ENCODE measurements at regions not wholly inside any gene's neighbourhood (a gene's known extent, or its start where the extent isn't known, plus 50 kb on each side); places are given as distances from the start of the nearest gene placed in this dataset.

DNA sequence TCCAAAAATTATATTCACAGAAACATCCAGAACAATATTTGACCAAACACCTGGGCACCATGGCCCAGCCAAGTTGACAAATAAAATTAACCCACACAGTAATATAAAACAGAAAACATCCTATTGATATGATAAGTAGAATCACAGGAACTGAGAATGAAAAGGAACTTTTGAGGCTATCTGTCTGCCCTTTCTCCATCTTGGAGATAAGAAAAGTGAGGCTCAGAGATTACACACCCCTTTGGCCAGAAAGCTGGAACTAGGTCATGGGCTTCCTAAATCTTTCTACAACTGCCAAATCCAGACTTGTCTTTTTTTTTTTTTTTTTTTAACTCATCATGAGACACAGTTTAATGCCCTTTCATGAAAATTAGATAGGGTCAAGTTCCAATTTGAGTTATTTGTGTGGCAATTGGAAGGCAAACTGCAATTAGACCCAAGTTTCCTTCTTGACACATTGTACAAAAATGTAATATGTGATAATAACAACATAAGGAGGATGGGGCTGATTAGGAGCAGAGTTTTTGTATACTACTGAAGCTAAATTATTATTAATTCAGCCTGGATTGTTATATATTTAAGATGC lies 137.2 kb downstream of the RPL22L1 start:
- DNase-seq (ENCODE audit: low read depth in 2 of 2, low spot score in 1 of 2) = no peak

DNA sequence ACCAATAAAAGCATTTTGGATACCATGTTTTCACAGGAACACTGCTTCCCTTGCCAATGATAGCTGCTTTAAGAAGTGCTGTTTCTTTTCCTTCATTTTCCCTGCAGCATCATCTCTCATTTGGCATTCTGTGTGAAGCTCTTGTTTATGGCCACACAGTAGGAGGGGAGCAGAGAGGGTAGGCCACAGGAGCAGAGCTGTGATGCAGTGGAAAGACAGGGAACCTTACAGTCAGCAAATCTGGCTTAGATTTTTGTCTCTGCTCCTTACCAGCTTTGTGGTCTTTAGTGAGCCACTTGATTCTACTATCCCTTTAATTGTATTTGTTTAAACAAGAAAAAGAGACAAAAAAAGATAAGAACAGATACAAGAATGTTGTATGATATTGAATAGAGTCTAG lies 138.7 kb downstream of the RPL22L1 start:
- no peak for DNase-seq (ENCODE audit: low read depth in 2 of 2, low spot score in 1 of 2)

DNA sequence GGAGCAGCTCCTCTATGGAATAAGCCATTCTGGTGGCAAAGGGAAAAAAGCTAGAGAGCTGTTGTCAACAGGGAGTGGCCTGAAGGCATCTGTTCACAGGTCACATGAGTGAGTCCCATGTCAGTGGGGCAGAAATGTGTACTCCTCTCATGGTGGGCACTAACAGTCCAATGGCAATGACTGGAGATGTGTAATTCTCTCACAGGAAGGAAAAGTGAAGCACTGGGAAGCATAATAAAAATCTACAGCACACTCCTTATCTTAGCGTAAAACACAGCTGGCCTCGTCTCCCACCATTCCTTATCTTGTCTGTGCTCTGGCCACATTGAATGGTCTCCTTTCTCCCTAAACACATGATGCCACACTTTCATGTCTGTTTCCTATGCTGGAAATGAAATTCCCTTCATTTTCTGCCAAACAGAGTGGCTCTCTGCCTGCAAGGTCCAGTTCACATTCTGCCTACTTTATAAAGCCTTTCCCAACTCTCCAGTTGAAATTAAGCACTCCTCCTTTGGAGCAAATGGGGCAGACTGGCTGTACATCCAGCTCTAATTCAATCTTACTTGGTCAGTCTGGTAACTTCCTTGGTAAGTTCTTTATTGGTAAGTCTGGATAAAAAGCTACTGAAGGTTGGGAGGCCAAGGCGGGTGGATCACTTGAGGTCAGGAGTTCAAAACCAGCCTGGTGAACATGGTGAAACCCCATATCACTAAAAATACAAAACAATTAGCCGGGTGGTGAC lies 139.8 kb downstream of the RPL22L1 start:
- DNase-seq (ENCODE audit: low read depth in 2 of 2, low spot score in 1 of 2) = no peak

DNA sequence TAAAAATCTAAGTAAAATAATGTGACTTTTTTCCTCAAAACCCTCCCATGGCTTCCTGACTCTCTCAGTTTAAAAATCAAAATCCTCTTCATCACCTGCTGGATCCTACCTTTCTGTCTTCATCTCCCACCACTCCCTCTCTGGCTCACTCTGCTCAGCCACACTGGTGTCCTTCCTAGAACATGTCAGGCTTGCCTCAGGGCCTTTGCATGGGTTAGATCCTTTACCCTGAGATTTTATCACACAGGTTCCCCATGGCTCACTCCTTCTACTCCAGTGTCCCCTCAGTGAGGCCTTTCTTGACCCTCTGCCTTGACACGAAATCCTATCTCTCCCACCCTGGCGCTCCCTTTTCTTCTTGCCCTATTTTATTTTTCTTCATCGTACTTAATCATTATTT lies 141.8 kb downstream of the RPL22L1 start:
- DNase-seq (ENCODE audit: low read depth in 2 of 2, low spot score in 1 of 2) = no peak

DNA sequence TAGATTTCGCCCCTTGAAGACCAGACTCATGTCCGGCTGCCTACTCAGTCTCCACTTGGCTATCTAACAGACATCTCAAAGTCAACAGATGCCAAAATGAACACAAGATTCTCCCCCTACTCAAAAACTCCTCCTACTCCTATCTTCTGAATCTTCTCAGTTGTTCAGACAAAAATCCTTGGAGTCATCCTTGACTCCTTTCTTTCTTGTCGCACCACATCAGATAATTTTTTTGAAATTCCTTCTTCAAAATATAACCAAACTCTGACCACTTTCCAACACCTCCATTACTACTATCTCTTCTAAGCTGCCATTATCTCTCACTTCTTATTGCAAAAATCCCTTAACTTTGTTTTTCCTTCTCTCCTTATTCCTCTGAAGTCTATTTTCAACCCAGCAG lies 141.9 kb upstream of the SLC7A14 start:
- no peak for DNase-seq (ENCODE audit: low read depth in 2 of 2, low spot score in 1 of 2)

DNA sequence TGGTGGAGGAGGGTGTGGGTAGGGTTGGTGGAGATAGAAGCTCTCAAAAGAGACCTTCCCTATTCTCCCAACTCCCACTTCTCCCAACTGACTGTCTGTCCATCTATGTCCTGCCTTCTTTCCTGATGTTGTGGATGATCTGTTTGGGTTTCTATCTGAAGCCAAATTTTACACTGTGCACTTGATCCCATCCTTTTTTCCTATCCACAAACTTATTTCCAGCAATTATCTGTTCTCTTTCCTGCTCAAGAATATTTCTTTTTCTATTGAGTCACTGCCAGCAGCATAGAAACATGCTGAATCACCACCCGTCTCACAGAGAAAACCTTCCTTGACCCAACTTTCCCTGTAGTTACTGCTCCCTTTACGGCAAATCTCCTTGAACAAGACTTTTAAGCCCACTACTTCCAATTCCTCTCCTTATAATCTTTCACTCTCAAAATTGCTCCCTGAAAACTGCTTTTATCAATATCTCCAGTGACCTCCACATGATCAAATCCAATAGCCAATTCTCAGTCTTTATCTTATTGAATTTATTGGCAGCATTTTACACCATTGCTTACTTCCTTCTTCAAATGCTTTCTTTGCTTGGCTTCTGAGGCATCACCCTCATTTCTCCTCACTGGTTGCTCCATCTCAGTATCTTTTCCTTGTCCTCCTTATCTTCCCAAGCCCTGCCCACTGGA lies 141.2 kb upstream of the SLC7A14 start:
- no peak for DNase-seq (ENCODE audit: low read depth in 2 of 2, low spot score in 1 of 2)

DNA sequence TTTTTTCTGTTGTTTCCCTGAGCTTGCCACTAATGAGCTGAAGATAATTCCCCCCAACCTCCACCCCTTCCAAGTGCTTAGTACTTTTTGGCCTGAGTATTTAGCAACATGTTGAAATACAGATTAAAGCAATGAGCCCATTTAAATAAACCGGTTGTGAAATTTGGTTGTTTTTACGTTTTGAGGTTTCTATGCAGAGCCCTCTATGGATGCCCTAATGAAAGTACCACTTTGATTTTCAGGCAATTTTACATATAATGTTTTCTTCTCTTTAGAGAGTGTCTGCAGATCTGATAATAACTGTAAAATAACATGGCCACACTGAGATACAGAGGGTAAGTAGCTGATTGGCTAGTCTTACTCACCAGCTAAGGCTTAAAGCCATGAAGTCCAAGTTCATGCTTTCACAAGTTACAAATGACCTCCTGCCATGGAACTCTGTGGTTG lies 139.4 kb upstream of the SLC7A14 start:
- no peak for DNase-seq (ENCODE audit: low read depth in 2 of 2, low spot score in 1 of 2)

DNA sequence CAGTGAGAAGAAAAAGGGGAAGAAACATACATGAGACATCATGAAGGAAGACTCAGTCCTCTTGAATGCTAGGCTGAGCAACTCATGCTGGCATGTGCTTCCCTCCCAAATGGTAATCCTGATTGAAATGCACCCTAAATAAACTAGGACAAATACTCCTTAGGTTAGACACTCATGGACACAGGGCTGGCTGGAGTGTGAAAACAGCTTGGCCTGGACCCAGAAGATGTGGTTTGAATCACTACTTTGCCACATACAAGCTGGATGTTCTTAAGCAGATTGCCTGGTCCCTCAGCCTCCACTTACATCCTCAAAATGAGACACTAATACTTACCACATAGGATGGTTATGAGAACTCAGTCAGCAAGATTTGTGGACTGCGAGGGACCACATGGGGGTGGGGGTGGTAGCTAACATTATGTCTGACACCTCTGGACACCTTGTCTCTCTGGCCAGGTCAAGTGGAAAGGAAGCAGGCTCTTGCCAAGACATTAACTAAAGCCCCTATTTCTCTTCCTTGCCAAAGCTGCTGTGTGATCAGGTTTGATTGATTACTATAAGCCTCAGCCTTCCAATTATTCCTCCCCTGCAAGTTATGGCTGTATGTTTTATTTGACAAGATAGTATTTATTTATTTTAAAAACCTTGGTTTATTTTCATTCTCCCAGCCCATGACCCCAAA lies 138.9 kb upstream of the SLC7A14 start:
- no peak for DNase-seq (ENCODE audit: low read depth in 2 of 2, low spot score in 1 of 2)

DNA sequence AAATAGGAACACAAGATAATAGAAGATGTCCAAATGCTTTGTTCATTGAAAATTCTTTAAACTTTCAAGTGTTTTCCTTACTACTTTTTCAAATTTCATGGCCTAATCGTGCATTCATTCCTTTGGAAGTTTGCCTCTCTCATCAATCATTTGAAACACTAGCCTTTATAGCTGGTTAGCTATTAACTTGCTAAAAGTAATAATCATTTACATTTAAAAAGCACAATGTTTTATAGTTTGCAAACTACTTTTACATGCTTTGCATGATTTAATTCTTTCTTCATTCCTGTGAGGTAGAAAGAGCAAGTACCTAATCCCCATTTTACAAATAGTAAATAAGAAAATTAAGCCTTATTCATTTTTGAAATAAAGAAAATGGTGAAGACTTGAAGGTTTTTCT lies 137.4 kb upstream of the SLC7A14 start:
- DNase-seq (ENCODE audit: low read depth in 2 of 2, low spot score in 1 of 2) = no peak

DNA sequence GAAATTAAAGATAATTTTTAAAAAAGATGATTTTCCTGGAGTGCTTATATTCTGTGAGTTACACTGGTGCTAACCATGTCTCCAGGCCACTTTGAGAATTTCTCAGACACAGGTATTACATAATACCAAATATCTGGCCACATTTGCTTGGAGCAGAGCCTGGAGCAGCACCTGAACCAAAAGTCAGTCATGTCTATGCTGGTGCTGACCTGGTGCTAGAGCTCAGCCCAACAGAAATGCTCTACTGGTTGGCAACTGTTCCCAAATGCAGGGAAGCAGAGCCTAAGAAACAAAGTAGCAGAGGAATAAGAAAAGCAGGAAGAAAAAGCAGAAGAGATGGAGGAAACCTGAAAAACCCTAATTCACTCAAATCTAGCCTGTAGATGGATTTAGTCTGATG lies 135.7 kb upstream of the SLC7A14 start:
- no peak for DNase-seq (ENCODE audit: low read depth in 2 of 2, low spot score in 1 of 2)

DNA sequence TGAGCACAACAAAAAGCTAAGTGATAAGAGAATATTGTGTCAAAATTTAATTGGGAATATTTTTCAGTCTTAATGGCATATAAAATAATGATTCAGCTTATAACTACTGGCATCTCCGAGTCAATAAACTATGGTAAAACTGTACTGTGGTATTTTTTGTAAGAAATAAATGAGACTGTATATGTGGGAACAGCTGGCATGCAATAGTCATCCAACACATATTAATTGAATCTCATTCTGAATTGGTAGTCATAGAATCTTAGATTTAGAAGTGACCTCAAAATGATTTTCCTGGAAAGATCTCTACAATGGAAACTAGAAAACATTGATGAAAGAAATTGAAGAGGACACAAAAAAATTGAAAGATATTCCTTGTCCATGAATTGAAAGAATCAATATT lies 133.4 kb upstream of the SLC7A14 start:
- no peak for DNase-seq (ENCODE audit: low read depth in 2 of 2, low spot score in 1 of 2)

DNA sequence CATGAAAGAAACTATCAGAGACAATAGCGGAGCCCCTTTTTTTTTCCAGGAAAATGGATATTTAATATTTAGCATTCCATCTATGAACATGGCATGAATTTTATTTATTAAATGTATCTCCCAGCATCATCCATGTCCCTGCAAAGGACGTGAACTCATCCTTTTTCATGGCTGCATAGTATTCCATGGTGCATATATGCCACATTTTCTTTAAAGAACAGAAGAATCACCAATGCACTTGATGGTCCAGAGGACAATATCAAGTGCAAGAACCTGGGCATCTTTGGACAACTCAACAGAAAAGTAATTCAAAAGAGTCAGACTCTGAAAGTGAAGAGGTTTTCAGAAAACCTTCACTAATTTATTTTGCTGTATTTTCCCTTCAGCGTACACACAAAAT lies 133.0 kb upstream of the SLC7A14 start:
- DNase-seq (ENCODE audit: low read depth in 2 of 2, low spot score in 1 of 2) = no peak

DNA sequence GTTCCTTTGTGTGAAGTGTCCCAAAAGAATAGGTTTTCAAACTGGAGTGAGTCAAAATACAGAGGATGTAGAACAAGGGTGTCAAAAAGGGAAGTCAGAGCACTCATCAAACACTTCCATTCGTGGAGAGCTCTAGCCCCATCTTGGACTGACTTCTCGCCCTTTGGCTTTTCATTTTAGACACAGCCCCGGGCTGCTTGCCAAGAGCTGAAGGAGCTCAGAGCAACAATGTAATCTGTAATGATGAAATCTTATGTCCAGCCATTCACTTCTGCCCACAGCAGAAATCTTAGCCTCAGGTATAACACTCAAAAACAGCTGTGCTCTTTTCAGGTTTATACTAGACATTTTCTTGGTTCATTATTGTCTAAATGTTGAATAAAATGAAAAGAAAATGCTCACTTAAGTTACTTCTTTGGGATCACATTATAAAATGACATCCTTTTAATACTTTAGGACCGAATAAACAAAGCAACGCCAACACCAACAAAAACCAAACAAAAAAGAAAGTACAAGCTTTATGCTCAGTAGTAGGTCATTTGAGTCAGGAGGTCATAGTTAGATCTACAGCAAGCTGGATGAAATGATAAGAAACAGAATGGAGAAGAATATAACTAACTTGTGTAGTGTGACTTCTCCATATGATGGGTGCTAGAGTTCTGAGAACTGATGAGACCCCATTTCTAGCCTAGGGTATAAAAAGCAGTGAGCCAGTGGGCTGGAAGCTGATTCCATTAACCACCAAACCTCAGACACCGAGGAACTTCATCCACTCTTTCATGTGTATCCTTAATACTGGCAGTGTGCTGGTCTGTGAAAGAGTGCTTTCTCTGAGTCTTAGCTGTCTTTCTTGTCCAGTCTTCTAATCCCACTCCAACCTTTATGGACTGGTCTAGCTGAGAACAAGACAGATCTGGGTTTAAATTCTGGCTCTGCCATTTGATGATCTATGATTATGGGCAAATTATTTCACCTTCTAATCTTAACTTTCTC lies 131.8 kb upstream of the SLC7A14 start:
- no peak for DNase-seq (ENCODE audit: low read depth in 2 of 2, low spot score in 1 of 2)

DNA sequence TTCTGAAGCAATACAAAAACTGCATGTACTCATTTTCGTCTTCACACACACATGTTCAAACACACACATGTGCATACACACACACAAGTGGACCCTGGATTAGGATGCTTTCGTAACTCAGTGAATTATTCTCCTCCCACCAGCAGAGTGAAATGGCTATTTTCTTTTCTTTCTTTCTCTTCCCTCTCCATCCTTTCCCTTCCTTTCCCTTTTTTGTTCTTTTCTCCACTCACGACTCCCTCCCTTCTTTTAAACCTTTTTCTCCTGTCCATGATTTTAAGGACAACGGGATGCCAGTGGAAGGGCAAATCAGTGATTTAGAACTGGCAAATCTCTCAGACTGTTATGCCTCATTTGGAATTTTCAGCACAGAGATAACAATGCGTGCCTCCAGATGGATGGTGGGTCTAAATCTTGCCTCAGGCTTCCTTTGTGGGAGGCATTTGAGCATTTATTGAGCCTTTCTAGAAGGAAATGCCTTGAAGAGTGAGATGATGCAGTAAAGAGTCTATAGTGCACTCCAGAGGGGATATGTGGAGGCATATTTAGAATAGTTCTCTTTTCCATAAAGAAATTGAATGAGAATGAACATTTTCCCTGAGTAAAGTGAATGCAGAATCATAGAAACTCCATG lies 130.4 kb upstream of the SLC7A14 start:
- no peak for DNase-seq (ENCODE audit: low read depth in 2 of 2, low spot score in 1 of 2)

DNA sequence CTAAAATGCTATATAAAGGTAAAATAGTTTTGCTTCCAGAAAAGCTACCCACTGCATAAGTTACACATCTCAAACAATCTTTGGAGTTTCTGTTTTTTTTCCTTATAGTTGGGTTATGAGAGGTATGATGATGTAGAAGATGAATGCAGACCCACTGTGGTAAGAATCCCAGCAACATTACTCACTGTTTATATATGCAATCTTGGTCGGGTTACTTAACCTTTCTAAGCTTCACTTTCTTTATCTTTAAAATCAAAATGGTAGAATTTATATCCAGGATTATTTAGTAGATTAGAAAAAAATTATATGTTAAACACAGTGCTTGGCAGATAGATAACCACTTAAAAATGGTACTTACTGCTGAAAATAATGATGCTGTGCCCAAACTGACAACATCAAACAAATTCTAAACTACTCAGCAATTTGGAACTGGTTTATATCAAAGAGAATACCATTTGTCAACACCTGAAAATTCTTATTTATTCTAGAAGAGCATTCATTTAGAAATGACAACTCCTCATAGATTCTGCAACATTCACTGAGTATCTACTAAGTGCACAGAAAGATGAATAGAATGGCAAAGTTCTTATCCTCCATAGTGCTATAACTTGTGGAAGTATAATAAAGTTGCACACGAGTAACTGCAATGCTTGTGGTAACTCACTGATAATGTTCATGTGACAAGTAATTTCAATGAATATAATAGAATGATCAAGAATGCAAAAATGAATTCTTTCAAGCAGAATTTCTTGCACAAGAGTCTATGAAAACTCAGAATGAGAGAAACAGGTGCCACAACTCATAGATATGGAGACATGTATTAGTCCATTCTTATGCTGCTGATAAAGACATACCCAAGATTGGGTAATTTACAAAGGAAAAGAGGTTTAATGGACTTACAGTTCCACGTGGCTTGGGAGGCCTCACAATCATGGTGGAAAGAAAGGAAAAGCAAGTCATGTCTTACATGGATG lies 129.0 kb upstream of the SLC7A14 start:
- DNase-seq (ENCODE audit: low read depth in 2 of 2, low spot score in 1 of 2) = no peak

DNA sequence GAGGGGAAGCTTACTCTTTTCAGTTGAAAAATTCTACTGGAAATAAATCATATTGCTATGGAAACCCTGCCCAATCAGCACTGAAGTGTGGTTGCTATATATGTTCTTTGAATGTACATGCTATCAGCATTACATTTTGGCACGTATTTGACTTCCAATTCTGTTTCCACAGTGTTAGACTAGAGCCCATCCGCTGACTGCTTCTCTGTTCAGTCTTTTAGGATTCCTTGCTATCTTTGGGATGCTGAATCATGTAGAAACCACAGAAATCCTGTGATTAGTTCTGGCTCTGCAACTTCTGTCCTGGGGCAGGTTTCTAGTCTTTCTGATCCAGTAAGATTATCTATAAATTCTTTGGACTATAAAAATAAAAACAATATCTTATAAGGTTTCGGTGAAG lies 128.2 kb upstream of the SLC7A14 start:
- no peak for DNase-seq (ENCODE audit: low read depth in 2 of 2, low spot score in 1 of 2)

DNA sequence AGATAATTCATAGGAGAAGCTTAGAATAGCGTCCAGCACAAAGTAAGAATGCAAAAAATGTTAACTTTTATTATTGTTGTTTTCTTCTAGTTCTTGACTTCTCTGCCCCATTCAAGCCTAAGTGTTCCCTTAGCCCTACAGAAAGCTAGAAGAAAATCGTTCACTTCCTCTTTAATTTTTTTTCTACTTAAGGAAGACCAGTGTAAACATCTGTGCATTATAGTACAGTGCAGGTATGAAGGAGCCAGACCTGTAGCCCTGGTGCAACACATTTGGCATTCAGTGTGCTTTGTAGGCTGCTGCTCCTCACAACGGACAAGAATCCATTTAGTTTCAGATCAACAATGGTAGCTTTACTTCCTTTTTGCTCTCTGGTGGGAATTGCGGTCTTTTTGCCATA lies 127.8 kb upstream of the SLC7A14 start:
- DNase-seq (ENCODE audit: low read depth in 2 of 2, low spot score in 1 of 2) = no peak

DNA sequence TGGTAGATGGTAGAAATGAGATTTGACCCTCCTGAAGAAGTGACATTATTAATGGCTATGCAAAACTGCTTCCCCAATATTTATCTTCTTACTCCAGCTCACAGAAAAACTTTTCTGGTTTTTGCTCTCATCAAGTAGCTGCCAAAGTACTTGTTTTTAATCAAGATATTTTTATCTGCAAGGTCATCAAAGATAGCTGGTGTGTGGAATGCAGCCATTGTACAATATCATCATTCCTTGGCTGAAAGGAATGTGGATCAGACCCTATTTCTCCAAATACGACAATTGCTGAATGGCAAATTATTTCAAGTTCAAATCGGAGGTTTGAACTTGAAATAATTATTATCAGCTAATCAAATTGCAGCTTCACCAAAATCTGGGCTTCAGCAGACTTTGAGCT lies 126.9 kb upstream of the SLC7A14 start:
- no peak for DNase-seq (ENCODE audit: low read depth in 2 of 2, low spot score in 1 of 2)

DNA sequence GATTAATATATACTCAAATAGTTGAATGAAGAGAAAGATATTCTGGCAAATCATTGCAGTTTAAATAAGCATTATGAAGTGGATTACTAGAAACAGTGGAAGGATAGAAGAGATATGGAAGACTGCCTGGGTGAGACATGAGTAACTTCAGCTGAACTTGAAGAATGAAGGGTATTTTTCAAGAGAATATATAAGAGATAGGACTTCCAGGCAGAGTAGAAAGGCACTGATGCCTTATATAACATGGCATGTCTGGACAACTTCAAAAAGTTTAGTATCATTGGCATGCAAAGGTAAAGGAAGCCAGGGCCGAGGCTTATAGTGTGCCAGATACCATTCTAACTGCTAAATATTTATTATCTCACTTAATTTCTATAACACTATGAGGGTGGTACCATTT lies 126.5 kb upstream of the SLC7A14 start:
- no peak for DNase-seq (ENCODE audit: low read depth in 2 of 2, low spot score in 1 of 2)
